ENCODE measurements at regions not wholly inside any gene's neighbourhood (a gene's known extent, or its start where the extent isn't known, plus 50 kb on each side); places are given as distances from the start of the nearest gene placed in this dataset.

DNA sequence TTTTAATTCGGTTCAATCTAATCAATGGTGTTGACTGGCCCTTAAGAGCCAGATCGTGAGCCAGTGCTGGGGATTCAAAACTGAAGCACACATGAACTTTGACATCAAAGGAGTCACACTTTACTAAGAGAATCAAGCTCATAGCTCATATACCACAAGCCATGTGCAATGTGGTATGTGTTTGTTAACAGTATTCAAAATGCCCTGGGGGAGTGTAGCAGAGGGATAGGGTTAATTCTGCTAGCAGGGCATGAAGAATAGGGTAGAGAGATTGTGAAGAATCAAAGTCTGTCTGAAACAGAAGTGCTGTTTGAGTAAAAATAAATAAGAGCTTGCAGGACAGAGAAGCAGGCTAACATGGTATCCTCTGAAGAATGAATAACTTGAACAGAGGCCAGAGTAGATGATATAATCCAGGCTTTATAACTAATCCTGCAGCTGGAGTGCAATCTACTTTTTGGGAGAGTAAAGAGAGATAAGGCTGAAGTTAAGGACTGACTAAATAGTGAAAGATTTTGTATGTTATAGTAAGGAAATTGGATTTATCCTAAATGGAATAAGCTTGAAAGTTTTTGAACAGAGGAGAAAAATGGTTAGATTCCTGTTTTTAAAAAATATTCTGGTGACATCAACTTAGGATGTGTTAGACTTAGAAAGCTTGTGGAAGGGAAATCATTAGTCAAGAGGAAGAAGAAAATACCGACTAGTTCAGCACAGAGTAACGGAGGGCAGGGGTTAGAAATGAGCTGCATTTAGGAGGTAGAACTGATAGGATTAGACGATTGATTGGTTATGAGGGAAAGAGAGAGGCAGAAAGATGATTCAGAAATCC is 292.0 kb downstream of the NFKBIZ start:
- DNase-seq = no peak
- Mint-ChIP-seq H3K36me3 (ENCODE audit: insufficient read depth, unreplicated experiment) (no peaks in the 10 kb centered on the region), H3K4me1 (ENCODE audit: low read depth, unreplicated experiment) (peaks cover 12% of the 10 kb centered on the region), H3K27ac (ENCODE audit: unreplicated experiment) (no peak overlapping the region), H3K27me3 (ENCODE audit: insufficient read depth, unreplicated experiment) (no peaks in the 10 kb centered on the region), H3K4me3 (ENCODE audit: unreplicated experiment) (no peak overlapping the region), H3K9me3 (ENCODE audit: unreplicated experiment) (no peaks in the 10 kb centered on the region)
- H3K9me3 ChIP-seq = no peaks in the 10 kb centered on the region
- intact Hi-C loops (cut with micrococcal nuclease; ENCODE audit: unreplicated experiment) = no loop called here
- ChIA-PET POLR2A (no interaction called here), CTCF (no interaction called here)
- no TSS peak for BruUV-seq (replicated peaks)
- no peak overlapping the region for H3K4me3 ChIP-seq (ENCODE audit: low read depth, low read length)
- H3K4me1 ChIP-seq = no peaks in the 10 kb centered on the region
- TF ChIP-seq, protein P1, sequence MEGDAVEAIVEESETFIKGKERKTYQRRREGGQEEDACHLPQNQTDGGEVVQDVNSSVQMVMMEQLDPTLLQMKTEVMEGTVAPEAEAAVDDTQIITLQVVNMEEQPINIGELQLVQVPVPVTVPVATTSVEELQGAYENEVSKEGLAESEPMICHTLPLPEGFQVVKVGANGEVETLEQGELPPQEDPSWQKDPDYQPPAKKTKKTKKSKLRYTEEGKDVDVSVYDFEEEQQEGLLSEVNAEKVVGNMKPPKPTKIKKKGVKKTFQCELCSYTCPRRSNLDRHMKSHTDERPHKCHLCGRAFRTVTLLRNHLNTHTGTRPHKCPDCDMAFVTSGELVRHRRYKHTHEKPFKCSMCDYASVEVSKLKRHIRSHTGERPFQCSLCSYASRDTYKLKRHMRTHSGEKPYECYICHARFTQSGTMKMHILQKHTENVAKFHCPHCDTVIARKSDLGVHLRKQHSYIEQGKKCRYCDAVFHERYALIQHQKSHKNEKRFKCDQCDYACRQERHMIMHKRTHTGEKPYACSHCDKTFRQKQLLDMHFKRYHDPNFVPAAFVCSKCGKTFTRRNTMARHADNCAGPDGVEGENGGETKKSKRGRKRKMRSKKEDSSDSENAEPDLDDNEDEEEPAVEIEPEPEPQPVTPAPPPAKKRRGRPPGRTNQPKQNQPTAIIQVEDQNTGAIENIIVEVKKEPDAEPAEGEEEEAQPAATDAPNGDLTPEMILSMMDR (IDR thresholded peaks at IDR 0.05; ENCODE audit: insufficient read depth in 1 of 2, low read depth in 1 of 2, low read length in 1 of 2, severe bottlenecking in 1 of 2, unreplicated experiment in 1 of 2) = no peak
- no peaks in the 10 kb centered on the region for H3K36me3 ChIP-seq (ENCODE audit: control insufficient read depth, insufficient read depth, low read length)
- H3K27me3 ChIP-seq (replicated peaks; ENCODE audit: control insufficient read depth, insufficient read depth, low read length) = no peaks in the 10 kb centered on the region

DNA sequence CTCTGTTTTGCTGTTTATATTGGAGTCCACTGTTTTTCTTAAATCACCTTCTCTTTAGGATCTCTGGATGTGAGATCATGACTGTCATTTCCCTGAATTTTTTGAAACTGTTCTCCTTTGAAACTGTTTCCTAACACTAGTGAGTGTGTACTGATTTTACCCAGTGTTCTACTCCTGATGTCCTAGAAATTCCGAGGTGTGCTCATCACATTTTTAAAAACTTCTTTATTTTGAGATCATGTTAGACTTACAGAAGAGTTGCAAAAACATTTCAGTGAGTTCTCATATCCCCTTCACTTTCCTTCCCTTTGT is 292.6 kb downstream of the NFKBIZ start:
- POLR2A ChIA-PET = no interaction called here
- TF ChIP-seq, protein P1 (IDR thresholded peaks at IDR 0.05; ENCODE audit: insufficient read depth in 1 of 2, low read depth in 1 of 2, low read length in 1 of 2, severe bottlenecking in 1 of 2, unreplicated experiment in 1 of 2) = no peak
- no TSS peak for BruUV-seq (replicated peaks)

DNA sequence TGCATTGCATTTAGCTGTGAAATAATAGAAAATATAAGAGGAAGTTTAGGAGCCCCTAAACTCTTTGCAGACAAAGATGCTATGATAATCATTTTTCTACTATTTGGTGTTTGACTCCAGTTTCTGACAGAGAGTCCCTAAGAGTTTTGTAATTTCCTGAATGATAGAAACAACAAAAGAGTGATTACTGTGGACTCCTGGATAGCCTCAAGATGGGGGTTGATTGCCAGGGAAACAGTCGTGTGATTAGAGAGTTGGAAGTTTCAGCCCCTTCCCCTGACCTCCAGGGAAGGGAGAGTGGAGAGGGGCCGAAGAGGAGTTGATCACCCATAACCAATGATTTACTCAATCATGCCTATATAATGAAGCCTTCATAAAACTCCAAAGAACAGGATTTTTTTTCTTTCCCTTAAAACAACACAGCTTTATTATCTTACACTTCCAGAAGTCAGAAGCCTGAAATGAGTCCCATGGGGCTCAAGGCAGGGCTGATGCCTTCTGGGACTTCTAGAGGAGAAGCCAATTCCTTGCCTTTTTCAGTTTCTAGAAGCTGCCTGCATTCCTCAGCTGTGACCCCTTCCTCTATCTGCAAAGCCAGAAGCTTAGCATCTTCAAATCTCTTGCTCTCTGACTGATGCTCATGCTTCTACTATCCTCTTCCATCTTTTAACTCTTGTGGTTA is 292.3 kb upstream of the ZPLD1 start:
- H3K4me1 ChIP-seq = no peaks in the 10 kb centered on the region
- no peaks in the 10 kb centered on the region for H3K27me3 Mint-ChIP-seq (ENCODE audit: insufficient read depth, unreplicated experiment)
- intact Hi-C loops (cut with micrococcal nuclease; ENCODE audit: unreplicated experiment) = no loop called here
- TF ChIP-seq, protein P1 (IDR thresholded peaks at IDR 0.05; ENCODE audit: insufficient read depth in 1 of 2, low read depth in 1 of 2, low read length in 1 of 2, severe bottlenecking in 1 of 2, unreplicated experiment in 1 of 2) = no peak
- no peaks in the 10 kb centered on the region for H3K36me3 ChIP-seq (ENCODE audit: control insufficient read depth, insufficient read depth, low read length)
- no peak for DNase-seq
- H3K36me3 Mint-ChIP-seq (ENCODE audit: insufficient read depth, unreplicated experiment) = no peaks in the 10 kb centered on the region
- no peaks in the 10 kb centered on the region for H3K9me3 ChIP-seq
- POLR2A ChIA-PET = no interaction called here
- no TSS peak for BruUV-seq (replicated peaks)
- H3K4me1 Mint-ChIP-seq (ENCODE audit: low read depth, unreplicated experiment) = peaks cover 12% of the 10 kb centered on the region
- CTCF ChIA-PET = no interaction called here
- no peak overlapping the region for H3K4me3 Mint-ChIP-seq (ENCODE audit: unreplicated experiment)
- H3K4me3 ChIP-seq (ENCODE audit: low read depth, low read length) = no peak overlapping the region
- no peaks in the 10 kb centered on the region for H3K9me3 Mint-ChIP-seq (ENCODE audit: unreplicated experiment)
- H3K27me3 ChIP-seq (replicated peaks; ENCODE audit: control insufficient read depth, insufficient read depth, low read length) = no peaks in the 10 kb centered on the region
- H3K27ac Mint-ChIP-seq (ENCODE audit: unreplicated experiment) = no peak overlapping the region

More for the DNA sequence above, 292.6 kb downstream of the NFKBIZ start:
- CTCF ChIA-PET = no interaction called here
- peaks cover 12% of the 10 kb centered on the region for H3K4me1 Mint-ChIP-seq (ENCODE audit: low read depth, unreplicated experiment)
- H3K4me3 Mint-ChIP-seq (ENCODE audit: unreplicated experiment) = no peak overlapping the region
- Histone ChIP-seq H3K4me1 (no peaks in the 10 kb centered on the region), H3K9me3 (no peaks in the 10 kb centered on the region), H3K4me3 (ENCODE audit: low read depth, low read length) (no peak overlapping the region), H3K36me3 (ENCODE audit: control insufficient read depth, insufficient read depth, low read length) (no peaks in the 10 kb centered on the region), H3K27me3 (replicated peaks; ENCODE audit: control insufficient read depth, insufficient read depth, low read length) (no peaks in the 10 kb centered on the region)
- no peak overlapping the region for H3K27ac Mint-ChIP-seq (ENCODE audit: unreplicated experiment)
- no peak for DNase-seq
- H3K27me3 Mint-ChIP-seq (ENCODE audit: insufficient read depth, unreplicated experiment) = no peaks in the 10 kb centered on the region
- no peaks in the 10 kb centered on the region for H3K9me3 Mint-ChIP-seq (ENCODE audit: unreplicated experiment)
- intact Hi-C loops (cut with micrococcal nuclease; ENCODE audit: unreplicated experiment) = no loop called here
- H3K36me3 Mint-ChIP-seq (ENCODE audit: insufficient read depth, unreplicated experiment) = no peaks in the 10 kb centered on the region

All from Caco-2 (cell line).